Activated T-cell treated with anti-CD3 and anti-CD28 coated beads, Interleukin-2, amount 50 U/mL, for 4 hours (primary cell): ENCODE measurements at regions not wholly inside any gene's neighbourhood (a gene's known extent, or its start where the extent isn't known, plus 50 kb on each side); places are given as distances from the start of the nearest gene placed in this dataset.

Experiments used
- ATAC-seq, 2 donors: fragments of 200-7000 bp; cut with Tn5 transposase; one replicate each; pipeline ENCODE4 v1.10.0; 2021
- DNase-seq: peaks from one replicate; pipeline ENCODE4 v3.0.0-alpha.2; 2020
- H3K27me3 Mint-ChIP-seq: one replicate; pipeline ENCODE4 v1.8.0; 2021; ENCODE audit warnings: low read depth, mixed read lengths
- H3K36me3 Mint-ChIP-seq: one replicate; pipeline ENCODE4 v1.8.0; 2022; ENCODE audit warnings: mixed read lengths; ENCODE audit not compliant: insufficient read depth
- H3K4me1 Mint-ChIP-seq: one replicate; pipeline ENCODE4 v1.8.0; 2021; ENCODE audit warnings: low read depth, mixed read lengths
- H3K4me3 Mint-ChIP-seq: one replicate; pipeline ENCODE4 v1.8.0; 2021; ENCODE audit warnings: mild to moderate bottlenecking, moderate library complexity, mixed read lengths
- H3K9me3 Mint-ChIP-seq: one replicate; pipeline ENCODE4 v1.8.0; 2021; ENCODE audit warnings: mixed read lengths

DNA sequence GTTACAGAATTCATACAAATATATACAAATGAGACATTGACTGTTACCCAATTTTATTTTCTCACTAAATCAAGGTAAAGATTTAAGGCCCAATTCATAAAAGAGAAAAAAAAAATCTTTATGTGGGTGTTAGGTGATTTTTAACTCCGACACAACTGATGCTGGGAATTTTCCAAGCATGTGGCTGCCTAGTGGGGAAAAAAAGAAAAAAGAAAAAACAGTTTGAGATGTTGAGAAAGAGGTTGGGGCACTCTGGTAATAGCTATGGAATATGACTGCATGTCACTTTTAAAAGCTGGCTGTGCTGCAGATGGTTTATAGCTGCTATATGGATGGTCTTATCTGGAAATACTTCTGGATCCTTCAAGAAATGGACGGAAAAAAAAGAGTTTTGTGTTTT lies 739.9 kb upstream of the SOX9 start:
- ATAC-seq (no peak), DNase-seq (no peak)
- Mint-ChIP-seq H3K27me3 (no peaks in the 10 kb centered on the region), H3K4me1 (no peaks in the 10 kb centered on the region), H3K4me3 (no peak overlapping the region), H3K36me3 (no peaks in the 10 kb centered on the region), H3K9me3 (peaks cover 4% of the 10 kb centered on the region)

DNA sequence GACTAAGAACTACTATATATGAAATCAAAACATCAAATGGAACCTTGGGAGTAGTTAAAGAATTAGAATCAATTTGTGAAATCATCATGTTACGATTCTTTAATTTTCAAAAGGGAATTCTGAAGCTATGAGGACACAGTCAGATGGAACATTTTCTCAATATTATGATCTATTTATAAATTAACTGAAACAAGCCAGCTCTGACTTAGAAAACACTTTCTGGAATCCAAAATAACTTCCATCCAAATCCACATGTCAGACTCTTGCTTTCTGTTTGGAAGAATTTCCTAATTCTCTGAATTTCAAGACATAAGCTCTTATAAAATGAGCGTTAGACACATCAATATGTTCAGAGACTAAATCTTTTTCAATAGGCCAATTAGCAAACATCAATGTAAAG lies 737.7 kb upstream of the SOX9 start:
- no peak for ATAC-seq
- DNase-seq, result no peak
- Mint-ChIP-seq H3K4me3 (no peak overlapping the region), H3K4me1 (no peaks in the 10 kb centered on the region), H3K36me3 (no peaks in the 10 kb centered on the region), H3K27me3 (no peaks in the 10 kb centered on the region), H3K9me3 (no peaks in the 10 kb centered on the region)

DNA sequence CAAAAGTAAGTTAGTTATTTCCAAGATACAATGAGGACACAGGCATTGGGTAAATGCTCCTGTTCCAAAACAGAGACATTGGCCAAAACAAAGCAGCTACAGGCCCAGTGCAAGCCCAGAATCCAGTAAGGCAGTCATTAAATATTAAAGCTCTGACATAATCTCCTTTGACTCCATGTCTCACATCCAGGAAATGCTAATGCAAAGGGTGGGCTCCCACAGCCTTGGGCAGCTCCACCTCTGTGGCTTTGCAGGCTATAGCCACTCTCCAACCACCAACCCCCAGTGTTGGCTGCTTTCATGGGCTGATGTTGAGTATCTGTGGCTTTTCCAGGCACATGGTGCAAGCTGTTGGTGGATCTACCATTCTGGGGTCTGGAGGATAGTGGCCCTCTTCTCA lies 733.4 kb upstream of the SOX9 start:
- peaks cover 15% of the 10 kb centered on the region for H3K9me3 Mint-ChIP-seq
- no peaks in the 10 kb centered on the region for H3K27me3 Mint-ChIP-seq
- ATAC-seq (no peak), DNase-seq (no peak)
- no peak overlapping the region for H3K4me3 Mint-ChIP-seq
- H3K36me3 Mint-ChIP-seq, result no peaks in the 10 kb centered on the region
- H3K4me1 Mint-ChIP-seq, result no peaks in the 10 kb centered on the region

DNA sequence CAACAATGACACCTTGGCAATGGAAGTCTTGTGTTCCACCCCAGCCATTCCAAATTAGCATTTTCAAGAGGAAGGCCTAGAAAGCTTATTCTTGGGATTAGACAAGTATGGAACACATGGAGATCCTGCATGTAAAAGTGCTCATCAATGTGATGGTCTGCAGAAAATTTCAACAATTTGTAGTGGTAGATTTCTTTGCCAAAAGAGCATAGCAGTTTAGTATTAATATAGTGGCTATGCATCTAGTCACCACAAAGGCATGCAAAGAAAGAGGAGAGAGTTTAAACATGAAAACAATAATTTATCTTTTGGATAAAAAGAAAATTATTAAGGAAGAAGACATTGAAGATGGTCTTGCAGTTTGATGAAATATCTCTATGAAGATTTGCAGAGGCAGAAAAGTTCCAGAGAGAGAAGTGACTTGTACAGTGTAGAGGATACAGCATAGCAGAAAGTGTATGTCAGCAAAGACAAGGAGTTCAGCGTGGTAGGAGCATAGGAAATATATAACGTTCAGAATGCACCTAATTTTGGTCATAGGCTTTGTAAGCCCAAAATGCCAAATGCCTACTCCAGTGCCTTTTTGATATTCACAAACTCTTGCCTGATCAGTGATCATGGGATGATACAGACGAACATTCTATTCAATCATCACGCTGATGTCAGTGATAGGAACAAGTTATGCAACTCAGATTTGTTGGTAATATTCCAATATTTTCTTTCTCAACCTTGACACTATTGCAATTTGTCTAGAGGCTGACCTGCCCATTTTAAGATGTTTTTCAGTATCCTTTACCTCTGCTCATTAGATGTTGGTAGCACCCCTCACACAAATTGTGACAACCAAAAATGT lies 727.9 kb upstream of the SOX9 start:
- Mint-ChIP-seq H3K27me3 (no peaks in the 10 kb centered on the region), H3K9me3 (peaks cover 19% of the 10 kb centered on the region), H3K36me3 (no peaks in the 10 kb centered on the region), H3K4me1 (no peaks in the 10 kb centered on the region), H3K4me3 (no peak overlapping the region)
- ATAC-seq (no peak), DNase-seq (no peak)

DNA sequence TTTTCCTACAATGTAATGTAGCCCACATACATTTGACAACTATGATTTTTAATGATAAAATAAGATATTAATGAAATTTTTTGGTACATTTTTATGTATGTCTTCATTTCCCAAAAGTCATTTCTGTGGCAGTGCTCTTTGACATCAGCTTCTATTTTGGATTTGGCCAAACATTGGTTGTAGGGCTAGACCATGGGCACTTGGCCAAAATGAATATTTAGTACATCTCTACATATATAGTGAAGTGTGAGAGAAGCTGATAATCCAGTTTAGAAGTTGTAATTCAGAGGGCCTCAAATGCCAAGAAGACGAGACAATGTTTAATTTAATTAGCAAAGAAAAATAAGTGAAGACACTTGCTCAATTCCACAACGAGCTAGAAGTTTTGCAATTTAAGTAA lies 724.9 kb upstream of the SOX9 start:
- no peak overlapping the region for H3K4me3 Mint-ChIP-seq

DNA sequence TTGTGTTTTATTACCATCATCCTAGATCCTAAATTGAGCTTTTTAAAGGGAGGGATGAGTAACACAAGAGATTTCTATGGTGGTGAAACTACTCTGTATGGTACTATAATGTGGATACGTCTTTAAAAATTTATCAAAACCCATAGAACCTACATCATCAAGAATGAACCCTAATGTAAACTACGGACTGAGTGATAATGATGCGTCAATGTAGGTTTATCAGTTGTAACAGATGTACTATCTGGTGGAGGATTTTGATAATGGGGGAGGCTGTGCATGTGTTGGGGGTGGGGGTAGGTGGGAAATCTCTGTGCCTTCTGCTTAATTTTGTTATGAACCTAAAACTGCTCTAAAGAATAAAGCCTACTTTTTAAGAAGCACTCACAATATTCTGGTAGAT lies 724.1 kb upstream of the SOX9 start:
- peaks cover 4% of the 10 kb centered on the region for H3K9me3 Mint-ChIP-seq
- ATAC-seq, result no peak
- no peaks in the 10 kb centered on the region for H3K4me1 Mint-ChIP-seq
- no peak overlapping the region for H3K4me3 Mint-ChIP-seq
- DNase-seq, result no peak
- H3K27me3 Mint-ChIP-seq, result no peaks in the 10 kb centered on the region
- no peaks in the 10 kb centered on the region for H3K36me3 Mint-ChIP-seq

More for the DNA sequence above, 724.9 kb upstream of the SOX9 start:
- Mint-ChIP-seq H3K36me3 (no peaks in the 10 kb centered on the region), H3K4me1 (no peaks in the 10 kb centered on the region), H3K27me3 (no peaks in the 10 kb centered on the region), H3K9me3 (peaks cover 4% of the 10 kb centered on the region)
- no peak for DNase-seq
- ATAC-seq, result no peak

DNA sequence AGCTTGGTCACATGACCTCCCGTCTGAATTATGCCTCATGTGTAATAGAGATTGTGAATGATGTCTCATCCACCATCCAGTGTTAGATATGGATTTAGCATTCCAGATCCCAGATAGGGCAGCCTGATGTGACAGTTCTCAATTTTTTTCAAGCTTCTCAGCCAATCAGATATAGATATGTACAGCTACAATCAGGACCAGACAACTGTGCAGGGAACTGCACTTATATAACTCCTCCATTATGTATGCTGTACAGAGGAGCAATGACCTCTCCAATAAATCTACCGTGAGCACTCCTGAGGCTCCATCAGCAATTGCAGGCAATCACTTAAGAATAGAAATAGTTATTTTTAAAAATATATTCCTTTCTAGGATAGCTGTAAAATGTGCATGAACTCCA lies 722.8 kb upstream of the SOX9 start:
- H3K27me3 Mint-ChIP-seq, result no peaks in the 10 kb centered on the region
- ATAC-seq, result no peak
- H3K36me3 Mint-ChIP-seq, result no peaks in the 10 kb centered on the region
- no peaks in the 10 kb centered on the region for H3K4me1 Mint-ChIP-seq
- no peak overlapping the region for H3K4me3 Mint-ChIP-seq
- H3K9me3 Mint-ChIP-seq, result peaks cover 4% of the 10 kb centered on the region
- no peak for DNase-seq

DNA sequence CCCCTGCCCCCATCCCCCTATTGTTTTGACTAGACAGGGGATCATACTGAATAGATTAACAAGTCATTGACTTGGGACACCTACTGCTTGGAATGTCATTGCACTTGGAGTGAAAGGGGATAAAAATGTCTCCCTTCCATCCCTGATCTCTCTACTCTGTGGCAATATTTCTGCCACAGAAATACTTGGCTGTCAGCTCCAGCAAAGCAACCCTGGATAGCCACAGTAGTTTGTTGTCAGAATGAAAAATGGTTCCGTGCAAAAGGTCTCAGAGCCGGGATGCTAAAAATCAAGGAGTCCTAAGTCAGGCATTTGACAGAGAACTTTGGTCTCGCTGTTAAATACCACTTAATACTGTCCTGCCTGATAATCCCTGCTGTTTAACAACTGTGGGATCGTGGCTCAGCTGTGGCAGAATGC lies 722.0 kb upstream of the SOX9 start:
- Mint-ChIP-seq H3K4me1 (no peaks in the 10 kb centered on the region), H3K36me3 (no peaks in the 10 kb centered on the region), H3K9me3 (peaks cover 4% of the 10 kb centered on the region), H3K4me3 (no peak overlapping the region), H3K27me3 (no peaks in the 10 kb centered on the region)
- DNase-seq (no peak), ATAC-seq (no peak)

DNA sequence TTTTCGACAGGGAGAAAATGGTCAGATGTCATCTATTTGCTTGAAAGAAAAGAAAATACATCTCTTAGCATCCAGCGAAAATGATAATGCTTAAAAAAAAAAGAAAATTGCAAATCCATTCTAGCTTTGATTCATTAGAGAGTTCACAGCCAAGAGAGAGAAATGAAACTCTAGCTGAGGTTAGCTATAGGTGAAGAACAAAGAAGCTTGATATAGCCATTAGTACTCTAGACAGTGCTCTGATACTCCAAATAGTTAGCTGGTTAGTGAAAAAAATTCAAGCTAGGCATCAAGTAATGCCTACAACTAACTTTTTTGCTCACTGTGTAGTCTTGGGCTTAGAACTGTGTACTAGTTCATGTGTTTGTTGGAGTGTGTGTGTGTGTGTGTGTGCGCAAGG lies 721.6 kb upstream of the SOX9 start:
- Mint-ChIP-seq H3K4me3 (no peak overlapping the region), H3K4me1 (no peaks in the 10 kb centered on the region), H3K36me3 (no peaks in the 10 kb centered on the region), H3K27me3 (no peaks in the 10 kb centered on the region), H3K9me3 (peaks cover 4% of the 10 kb centered on the region)
- ATAC-seq (no peak), DNase-seq (no peak)

DNA sequence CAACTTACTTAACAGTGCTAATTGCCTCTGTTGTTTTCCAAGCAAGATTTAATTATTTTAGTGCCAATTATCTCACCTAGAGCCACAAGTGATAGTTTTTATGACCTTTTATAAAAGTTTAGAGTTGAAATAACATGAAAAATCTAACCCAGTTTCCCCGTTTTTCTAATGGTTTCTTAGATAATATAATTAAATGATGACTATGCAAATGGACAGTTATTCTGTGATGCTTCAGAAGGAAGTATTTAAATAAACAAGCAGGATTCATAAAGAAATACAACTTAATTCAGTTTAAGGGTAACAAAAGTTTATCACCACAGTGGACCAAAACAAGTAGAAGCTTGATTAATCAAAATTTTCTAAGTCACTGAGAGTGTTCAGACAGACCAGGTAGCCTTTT lies 721.2 kb upstream of the SOX9 start:
- Mint-ChIP-seq H3K4me3 (no peak overlapping the region), H3K4me1 (no peaks in the 10 kb centered on the region), H3K27me3 (no peaks in the 10 kb centered on the region), H3K36me3 (no peaks in the 10 kb centered on the region), H3K9me3 (peaks cover 4% of the 10 kb centered on the region)
- ATAC-seq, result no peak
- DNase-seq, result no peak

DNA sequence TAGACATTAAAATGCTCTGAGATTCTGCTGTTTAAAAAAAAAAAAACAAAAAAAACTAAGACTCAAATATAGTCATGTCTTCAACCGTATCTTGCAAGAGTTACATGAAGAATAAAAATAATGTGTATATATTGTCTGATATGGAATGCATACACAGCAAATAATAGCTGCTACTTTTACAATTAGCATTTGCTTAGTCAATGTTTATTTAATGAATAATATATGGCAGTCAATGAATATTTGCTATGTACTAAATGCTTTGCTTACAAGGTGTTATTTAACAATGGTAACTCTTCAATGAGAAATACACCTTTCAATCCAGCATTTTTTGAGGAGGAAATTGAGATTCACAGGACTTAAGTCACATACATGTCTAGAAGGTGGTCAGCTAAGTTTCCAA lies 718.8 kb upstream of the SOX9 start:
- no peak for ATAC-seq

DNA sequence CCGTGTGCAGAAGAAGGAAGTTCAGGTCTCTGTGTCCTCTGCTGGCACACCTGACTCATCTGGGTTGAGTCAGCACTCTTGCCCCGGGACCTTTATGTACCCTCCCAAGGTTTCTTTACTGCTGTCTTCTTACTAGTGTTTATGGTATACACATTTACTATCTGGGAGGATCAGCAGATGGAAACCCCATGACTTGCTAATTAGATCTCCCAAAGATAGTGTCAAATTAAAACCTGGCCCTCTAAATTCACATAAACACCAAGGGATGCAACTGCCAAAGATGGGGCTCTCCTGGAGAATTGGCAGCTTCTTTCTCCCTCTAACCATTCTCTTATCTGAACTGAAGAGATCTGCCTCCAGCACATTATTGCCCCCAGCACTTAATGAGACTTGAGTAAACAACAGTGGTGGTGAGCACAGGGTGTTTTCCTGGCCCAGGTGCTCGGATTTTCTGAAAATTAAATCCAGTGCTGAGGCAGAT lies 718.1 kb upstream of the SOX9 start:
- no peak overlapping the region for H3K4me3 Mint-ChIP-seq
- H3K36me3 Mint-ChIP-seq, result no peaks in the 10 kb centered on the region
- no peaks in the 10 kb centered on the region for H3K4me1 Mint-ChIP-seq
- ATAC-seq (no peak), DNase-seq (no peak)
- no peaks in the 10 kb centered on the region for H3K27me3 Mint-ChIP-seq
- H3K9me3 Mint-ChIP-seq, result no peaks in the 10 kb centered on the region

More for the DNA sequence above, 718.8 kb upstream of the SOX9 start:
- DNase-seq, result no peak
- Mint-ChIP-seq H3K36me3 (no peaks in the 10 kb centered on the region), H3K4me3 (no peak overlapping the region), H3K27me3 (no peaks in the 10 kb centered on the region), H3K9me3 (no peaks in the 10 kb centered on the region), H3K4me1 (no peaks in the 10 kb centered on the region)

DNA sequence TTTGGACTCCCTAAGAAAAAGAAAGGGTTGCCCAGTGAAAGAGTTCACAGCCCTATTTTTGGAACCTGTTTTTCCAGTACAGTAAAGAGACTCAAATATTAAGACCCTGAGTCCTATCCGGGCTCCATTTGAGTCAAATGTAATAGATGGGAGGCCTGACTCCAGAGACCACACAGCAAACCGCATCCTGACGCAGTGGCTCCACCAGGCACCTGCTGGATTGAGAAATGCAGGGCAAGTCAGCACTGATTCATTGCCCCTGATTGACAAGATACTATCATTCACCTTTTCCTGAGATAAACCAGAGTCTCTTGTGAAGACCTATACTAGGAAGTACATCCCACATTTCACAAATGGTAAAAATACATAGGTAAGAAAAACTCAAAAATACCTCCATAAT lies 715.7 kb upstream of the SOX9 start:
- DNase-seq (no peak), ATAC-seq (no peak)
- Mint-ChIP-seq H3K9me3 (no peaks in the 10 kb centered on the region), H3K27me3 (no peaks in the 10 kb centered on the region), H3K36me3 (no peaks in the 10 kb centered on the region), H3K4me3 (no peak overlapping the region), H3K4me1 (no peaks in the 10 kb centered on the region)

DNA sequence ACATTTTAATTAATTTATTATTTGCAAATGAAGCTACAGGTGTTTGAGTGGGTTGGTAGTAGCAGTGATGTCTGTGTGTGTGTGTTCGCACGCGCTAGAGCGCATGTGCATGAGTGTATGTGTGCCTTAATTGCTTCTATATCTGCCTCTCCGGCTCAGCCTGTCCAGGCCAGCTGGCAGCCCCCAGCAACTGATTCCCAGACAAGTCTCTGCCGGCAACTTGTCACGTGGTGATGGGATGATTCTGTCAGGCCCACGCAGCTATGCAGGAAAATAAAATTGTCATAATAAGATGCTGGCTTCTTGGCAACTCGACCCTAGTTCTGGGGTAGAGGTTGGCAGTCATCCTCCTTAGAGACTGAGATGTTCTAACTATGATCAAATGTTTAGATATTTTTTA lies 712.8 kb upstream of the SOX9 start:
- ATAC-seq, result no peak
- Mint-ChIP-seq H3K4me3 (no peak overlapping the region), H3K27me3 (no peaks in the 10 kb centered on the region)

DNA sequence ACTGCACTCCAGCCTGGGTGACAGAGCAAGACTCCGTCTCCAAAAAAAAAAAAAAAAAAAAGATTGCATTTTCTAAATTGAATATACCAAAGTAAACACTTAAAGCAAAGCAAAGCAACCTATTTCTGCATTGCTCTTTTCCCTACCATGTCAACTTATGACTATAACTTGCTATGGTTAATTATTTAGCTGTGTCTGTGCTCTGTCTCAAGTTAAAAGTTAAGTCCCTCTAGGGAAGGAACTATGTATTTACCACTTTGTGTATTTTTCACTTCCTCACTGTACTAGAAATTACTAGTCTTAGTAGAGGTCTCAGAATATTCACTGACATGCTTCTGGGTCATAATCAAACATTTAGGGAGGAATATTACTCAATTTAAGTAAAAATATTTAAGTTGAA lies 711.7 kb upstream of the SOX9 start:
- H3K9me3 Mint-ChIP-seq, result no peaks in the 10 kb centered on the region
- ATAC-seq, result no peak
- H3K36me3 Mint-ChIP-seq, result no peaks in the 10 kb centered on the region
- no peaks in the 10 kb centered on the region for H3K4me1 Mint-ChIP-seq
- H3K4me3 Mint-ChIP-seq, result no peak overlapping the region
- DNase-seq, result no peak
- H3K27me3 Mint-ChIP-seq, result no peaks in the 10 kb centered on the region

More for the DNA sequence above, 712.8 kb upstream of the SOX9 start:
- DNase-seq, result no peak
- no peaks in the 10 kb centered on the region for H3K9me3 Mint-ChIP-seq
- no peaks in the 10 kb centered on the region for H3K4me1 Mint-ChIP-seq
- no peaks in the 10 kb centered on the region for H3K36me3 Mint-ChIP-seq
